Stimulated activated CD4-positive, alpha-beta T cell treated with anti-CD3 and anti-CD28 coated beads, Interleukin-2, amount 100 ng/mL, for 24 hours (primary cell): ENCODE measurements at regions not wholly inside any gene's neighbourhood (a gene's known extent, or its start where the extent isn't known, plus 50 kb on each side); places are given as distances from the start of the nearest gene placed in this dataset.

Source experiments
- DNase-seq, 2 donors: peaks; one replicate each; pipeline ENCODE4 v3.0.0-alpha.2; 2020

DNA sequence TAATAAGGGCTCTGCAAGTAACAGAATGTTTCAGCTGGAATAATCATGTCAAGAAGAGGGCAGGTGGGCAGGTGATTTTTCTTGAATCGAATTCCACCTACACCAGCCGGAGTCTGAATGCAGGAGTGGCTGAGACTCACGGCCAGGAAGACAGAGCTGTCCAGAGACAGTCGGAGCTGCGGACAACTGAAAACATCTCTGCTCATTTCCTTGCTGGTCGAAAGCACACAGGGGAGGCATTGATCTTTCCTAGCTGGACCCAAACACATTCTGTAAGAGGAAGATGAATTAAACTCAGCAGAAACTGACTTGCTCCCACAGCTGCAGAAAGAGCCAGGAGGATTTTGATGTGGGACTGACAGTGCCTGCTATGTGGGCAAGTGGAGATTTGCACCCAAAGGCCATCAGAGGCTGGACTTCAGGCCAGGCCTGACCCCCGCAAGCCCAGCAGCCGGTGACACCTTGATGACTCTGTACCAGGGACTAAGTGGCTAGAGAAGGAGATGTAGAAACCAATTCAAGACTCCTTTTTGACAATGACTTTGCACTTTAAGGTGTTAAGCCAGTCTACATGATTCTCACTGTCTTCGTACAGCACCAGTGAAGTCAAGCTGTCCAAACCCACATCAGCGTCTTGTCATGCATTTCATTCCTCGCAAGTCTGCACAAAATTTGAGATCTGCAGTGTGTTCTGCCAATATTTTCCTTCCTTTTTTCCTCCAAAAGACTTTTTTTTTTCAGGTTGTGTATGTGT lies 169.4 kb downstream of the TEX36 start:
- DNase-seq: no peak

DNA sequence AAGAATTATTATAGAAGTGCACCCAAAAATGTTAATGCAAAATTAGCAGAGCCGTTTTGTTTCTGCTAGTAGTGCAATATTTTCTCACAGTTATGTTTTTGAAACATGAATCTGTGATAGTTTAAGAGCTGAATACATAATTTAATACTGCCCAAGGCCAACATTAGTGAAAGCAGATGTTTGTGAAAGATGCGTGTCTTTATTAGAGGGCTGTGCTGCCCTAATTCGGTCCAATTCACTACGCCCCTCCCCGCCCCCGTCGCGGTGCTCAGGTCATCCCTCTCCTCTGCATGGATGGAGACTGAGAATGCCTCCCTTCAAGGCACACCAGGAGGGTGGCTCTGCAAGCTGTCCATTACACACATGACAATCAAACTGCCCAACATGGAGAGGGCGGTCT lies 172.0 kb downstream of the TEX36 start:
- DNase-seq: no peak

DNA sequence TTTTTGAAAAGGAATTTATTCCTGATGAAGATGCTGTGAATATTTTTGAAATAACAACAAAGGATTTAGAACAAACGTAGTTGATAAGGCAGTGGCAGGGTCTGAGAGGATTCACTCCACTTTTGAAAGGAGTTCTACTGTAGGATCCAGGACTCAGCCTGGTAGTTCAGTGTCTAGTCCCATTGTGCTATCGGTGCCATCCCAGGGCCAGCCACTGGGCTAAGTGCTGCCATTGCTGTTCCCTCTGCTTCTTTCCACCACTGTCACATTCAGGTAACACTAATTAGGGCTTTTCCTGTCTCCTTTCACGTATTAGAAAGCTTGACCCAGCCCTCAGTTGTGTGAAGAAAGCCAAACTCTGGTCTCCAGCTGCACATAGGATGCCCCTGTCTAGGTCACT lies 177.3 kb downstream of the TEX36 start:
- no peak for DNase-seq

DNA sequence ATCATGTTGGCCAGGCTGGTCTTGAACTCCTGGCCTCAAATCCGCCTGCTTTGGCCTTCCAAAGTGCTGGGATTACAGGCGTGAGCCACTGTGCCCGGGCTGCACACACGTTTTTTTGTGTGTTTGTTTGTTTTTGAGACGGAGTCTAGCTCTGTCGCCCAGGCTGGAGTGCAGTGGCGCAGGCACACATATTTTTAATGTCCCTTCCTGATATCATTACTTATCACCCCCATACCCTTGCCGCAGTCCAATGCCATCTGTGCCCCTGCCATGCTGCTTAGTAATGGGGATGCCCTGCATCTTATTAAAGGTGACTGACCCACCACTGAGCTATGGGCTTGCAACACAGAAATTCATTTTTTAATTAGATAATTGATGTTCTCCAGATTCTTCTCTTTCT lies 180.7 kb downstream of the TEX36 start:
- DNase-seq: no peak

DNA sequence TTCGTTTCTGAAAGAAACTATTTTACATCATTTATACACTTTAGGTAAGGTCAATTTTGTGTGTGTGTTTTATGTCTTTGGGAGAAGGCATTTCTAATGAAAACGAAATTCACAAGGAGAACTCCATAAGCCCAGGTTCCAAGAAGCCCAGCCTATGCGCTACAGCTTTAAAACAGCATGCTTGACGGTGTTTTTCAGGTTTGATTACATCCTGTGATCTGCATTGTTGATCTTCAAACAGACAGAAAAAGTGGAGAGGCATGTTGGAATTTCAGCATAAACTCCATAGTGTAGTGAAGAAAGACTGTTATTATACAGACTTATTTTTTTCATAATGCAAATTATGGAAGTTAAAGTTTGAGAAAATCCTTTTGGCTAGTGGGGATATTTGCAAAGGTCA lies 187.6 kb downstream of the TEX36 start:
- DNase-seq: no peak

DNA sequence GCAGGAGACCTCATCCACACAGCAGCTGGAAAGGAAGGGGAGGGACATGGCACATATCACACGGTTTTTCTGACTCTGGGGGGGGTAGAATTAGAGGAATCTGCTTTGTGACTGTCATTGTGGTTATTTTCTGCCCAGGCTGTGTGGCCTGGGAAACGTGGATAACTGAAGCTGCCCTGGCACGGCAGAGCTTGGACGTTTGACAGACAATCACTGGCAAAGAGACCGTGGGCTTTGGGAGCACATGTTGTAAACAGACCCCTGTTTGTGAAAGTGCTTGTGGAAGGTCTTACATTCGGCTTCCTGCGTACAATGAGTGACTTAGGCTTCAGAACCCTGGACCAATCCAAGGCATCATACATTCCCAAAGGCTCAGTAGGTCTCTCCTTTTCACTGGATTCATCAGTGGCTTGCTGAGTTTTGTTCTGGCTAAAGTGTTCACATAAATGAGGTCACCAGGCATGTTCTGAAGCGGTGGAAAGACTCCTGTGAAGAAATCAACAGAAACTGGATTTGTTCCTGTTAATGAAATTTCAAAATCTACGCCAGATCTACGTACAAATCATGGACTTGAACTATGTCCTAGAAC lies 188.2 kb downstream of the TEX36 start:
- no peak for DNase-seq

DNA sequence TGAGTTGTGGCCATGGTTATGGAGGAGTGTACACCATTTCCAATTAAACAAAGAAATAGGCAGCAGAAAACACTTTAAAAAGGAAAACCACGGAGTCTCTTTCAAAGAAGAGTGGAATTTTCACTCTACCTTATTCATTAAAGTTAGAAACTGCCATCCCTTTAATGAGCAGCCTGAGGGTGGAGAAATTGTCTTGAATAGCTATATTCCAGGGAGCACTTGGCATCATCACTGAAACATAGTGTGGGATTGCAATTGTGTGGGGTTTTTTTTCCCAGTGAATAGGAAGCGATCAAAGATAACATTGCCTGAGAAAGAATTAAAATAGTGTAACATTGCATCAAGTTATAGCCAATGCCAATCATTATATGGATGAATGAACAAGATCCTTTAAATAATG lies 191.6 kb downstream of the TEX36 start:
- no peak for DNase-seq

DNA sequence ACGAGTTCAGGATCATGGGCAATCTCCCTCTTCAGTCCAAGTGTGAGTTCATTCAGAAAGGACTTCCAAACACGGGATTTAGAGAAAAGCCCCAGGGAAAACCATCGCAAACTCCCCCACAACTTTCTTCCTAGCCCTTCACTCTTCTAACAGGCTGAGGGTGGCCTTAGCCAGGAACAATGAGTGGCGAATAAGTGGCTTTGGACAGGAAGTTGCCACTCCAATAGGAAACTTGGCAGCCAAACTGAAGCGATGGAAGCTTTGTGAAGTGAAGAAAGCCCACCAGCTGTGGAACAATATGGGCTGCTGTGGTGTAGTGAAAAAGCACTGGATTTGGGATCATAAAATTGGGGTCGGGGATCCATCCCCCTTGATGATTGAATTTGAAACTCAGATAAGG lies 193.2 kb downstream of the TEX36 start:
- no peak for DNase-seq

DNA sequence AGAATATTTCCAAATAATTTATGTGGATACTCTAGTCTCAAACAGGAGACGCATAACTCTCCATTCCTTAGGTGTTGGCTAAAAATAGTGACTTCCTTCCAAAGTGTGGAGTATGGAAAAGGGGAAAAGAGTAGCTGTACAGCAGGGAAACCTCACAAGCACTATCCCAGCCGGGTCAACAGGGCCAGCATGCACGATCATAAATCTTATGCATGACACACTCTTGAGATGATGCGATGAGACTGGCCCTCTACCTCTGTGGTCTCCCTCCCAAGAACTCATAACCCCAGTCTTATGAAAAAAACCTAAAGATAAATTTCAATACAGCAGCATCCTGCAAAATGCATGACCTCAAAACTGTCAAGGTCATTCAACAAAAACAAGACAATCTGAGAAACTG lies 197.3 kb downstream of the TEX36 start:
- DNase-seq: no peak

DNA sequence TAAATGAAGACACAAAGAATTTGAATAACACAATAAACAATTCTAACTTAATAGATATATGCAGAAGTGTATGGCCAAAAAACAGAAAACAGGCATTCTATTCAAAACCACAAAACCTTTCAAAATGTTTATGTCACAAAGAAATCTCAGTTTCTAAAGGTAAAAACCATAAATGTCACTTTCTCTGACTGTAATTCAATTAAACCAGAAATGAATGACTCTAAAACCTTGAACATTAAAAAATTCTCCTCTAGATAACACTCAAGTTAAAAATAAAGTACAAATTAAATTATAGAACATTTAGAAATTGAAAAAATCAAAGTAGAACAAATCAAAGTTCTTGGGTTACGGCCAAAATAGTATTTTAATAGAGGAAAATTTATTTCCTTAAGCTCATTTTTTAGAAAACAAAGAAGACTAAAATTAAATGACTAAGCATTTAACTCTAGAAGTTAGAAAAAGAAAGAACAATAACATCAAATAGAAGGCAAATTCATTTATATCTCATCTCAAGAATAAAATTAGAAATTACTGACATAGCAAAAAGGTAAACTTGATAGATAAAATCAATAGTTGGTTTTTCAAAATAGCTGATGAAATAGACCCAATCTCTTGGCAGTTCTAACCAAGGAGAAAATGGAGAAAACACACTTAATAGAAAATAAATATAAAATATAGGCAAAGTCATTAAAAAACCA lies 198.8 kb downstream of the TEX36 start:
- no peak for DNase-seq

DNA sequence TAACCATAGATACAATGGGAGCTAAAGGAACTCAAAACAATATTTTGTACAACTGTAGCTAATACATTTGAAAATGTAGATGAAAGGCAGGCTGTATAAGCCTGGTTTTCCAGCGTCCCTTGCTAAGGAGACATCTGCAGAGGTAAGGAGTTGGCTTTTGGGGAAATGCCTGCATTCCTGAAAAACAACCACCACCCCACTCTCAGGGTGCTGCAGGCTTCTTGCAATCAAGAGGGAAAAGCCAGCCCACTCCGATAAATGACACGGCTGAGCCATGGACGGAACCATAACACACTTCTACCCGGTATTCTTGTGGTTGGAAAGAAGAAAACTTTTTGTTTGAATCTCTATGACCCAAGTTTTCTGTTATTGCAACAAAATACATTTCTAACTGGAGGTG lies 200.3 kb downstream of the TEX36 start:
- DNase-seq: no peak

DNA sequence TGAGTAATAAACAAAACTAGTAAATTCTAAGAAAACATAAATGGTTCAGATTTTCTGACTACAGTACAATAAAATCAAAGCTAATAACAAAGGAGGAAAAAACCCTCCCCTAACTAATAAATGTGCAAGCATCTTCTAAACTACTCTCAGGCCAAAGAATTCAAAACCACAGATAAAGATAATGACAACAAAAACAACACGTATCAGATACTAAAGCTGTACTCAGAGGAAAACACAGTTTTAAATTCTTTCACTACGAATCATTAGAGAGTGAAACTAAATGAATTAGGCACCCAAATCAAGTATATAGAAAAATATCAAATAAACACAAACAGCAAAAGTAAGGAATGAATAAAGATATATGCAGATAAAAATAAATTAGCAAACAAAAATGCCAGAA lies 200.9 kb downstream of the TEX36 start:
- no peak for DNase-seq

DNA sequence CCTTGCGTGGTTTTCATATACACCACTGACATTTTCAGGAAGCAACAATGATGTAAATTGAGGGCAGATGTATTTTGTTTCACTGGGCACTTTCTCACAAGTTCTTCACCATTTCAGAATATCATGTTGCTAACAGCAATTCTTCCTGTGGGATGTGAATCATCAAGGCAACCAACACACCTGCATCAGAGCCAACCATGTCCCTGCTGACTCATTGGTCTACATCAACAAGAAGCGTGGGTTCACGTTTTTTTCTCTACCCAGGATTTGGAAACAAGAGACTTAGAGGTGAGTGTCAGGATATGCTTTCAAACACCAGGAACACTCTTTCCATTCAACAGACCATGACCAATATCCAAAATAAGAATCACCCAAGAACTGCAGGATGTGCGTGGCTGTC lies 203.9 kb downstream of the TEX36 start:
- DNase-seq: no peak

DNA sequence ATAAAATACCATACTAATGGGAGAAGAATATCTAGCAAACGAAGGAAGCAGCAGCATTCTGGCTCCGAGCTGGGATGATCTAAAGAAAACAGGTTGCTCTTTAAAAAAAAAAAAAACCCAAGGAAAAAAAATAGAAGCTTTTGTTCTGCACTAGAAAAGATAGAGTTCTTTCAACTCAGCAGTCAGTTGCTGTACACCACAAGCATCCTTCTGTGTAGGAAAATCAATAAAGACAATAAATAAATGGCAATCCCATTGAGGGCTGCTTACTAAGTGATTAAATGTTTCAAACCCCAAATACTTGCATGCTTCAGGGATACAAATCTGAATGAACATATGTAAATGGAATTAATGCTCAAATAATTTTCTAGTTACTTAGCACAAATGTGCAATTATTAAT lies 207.1 kb downstream of the TEX36 start:
- no peak for DNase-seq

DNA sequence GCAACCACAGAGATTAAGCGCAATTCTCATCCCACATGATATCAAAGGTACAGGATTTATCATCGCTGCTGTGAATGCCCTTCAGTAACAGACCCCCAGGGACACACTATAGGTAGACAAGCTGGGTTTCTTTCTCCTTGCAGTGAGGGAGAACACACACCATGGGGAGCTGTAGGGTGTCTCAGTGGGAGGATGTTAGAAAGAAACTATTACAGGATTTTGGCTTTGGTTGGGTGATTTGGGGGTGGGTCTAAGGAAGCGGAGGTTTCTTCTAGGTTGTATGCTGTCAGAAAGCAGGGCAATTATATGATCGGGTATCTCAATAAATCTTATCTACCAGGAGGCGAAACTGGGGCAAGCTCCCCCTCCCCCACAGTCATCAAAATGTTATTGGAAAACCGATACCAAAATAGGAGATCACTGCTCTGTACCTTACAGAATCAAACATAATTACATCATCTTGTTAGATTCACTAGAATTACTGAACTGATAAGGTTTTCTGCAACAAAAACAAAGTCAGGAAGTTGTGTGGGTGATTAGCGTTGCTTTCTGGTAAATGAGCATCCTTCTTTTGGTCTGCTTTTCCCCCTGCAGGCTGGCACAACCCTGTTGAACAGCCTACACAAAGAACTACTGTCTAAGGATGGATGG lies 209.7 kb downstream of the TEX36 start:
- no peak for DNase-seq

DNA sequence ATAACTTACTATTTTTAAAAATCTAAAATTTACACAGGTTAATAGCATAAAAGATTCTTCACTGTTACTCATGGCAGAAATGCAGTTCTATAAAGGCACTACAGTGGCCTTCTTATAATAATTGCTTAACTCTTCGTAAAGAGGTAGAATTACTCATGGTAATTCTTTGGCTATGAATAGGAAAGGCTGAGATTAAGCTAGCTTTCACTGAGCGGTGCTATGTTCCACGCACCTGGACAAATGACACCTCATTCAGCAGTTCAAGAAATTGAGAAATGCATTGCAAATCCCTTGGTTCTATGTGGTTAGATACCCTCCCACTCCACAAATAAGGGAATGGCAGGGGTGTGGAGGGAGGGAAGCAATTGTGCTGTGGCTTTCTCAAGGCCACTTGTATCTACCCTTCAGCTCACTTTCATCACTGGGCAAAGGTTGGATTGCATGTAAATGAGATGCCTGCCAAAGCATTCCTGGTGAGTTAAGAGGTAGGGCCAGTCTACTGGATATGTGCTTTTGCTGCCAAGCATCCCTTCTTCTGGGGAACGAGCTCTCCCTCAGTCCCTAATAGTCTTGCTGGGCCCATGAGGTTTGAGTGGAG lies 210.9 kb downstream of the TEX36 start:
- no peak for DNase-seq

DNA sequence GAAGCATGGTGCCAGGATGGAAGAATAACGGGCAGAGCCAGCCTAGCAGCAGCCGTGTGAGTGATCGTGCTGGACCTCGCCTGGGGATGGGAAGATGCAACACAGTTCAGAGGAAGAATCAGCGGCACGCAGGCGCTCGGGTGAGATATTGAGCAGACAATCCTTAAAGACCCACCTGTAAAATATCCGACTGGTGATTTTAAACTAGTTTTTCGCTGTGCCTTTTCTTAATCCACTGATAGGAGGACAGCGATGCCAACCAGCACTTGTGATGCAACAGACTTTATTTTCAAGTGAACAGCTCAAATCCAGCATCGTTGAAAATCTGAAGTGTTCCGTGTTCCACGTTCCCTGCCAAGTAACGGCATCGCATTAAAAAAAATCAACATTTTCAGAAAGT lies 214.7 kb downstream of the TEX36 start:
- no peak for DNase-seq

DNA sequence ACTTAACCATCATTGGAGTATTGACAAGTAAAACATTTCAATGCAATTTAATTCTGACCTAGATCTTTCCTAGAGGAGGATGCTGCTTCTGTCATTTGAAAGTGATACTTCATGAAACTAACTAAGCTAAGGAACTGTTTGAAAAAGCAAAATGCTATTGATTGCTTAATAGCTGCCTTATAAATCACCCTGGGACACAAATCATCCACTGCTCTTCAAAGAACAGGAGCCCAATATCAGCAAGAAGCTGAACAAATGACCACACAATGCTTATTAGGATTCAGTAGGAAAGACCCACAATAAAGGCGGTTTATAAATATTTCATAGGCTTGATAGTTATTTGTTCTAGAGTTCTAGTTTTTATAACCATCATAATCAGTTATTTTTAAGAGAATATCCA lies 216.3 kb downstream of the TEX36 start:
- no peak for DNase-seq

DNA sequence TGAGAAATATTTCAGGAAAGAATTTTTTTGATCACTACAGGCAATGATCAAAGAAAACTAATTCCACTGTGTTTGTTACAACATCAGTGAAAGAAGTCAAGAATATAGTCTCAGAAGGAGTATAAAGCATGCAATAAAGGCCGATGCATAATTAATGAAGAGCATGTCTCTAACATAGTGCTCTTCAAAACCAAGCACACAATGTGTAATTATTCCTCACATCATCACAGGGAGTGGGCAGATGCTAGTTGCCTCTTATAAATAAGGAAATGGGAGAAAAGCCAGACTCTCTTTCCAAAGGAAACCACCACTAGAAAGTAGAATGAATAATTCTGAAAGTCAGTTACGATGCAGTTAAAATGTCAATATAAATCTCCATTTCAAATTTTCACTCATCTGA lies 220.1 kb downstream of the TEX36 start:
- no peak for DNase-seq

DNA sequence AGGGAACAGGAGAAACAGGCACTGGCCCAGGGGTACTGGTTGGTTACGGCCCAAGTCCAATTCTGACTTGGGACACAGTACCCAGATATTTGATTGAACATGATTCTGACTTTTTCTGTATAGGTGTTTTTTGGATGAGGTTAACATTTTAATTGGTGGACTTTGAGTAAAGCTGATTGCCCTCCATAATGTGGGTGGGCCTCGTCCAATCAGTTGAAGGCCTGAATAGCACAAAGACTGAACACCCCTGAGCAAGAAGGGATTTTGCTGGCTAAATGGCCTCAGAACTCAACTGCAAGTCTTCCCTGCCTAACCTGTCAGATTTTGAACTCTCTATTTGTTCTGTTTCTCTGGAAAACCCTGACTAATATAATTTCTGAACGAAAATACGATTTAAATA lies 222.6 kb downstream of the TEX36 start:
- DNase-seq: no peak

DNA sequence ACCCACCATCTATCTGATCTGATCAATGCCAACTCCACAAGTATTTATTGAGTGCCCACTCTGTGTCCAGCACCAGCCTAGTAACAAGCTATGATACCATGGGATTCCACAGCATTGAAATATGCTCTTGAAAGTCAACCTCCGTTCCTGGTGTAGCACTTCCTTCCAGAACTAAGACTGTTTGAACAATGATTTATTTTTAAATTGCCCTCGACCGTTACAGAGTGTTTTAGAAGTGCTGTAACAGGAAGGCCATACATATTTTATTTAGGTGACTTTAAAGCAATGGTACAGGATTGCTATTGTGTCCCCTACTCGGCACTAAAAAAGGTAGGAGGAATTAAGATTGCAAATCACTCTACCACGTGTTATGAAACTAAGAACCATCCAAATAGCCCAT lies 225.6 kb downstream of the TEX36 start:
- DNase-seq: no peak

DNA sequence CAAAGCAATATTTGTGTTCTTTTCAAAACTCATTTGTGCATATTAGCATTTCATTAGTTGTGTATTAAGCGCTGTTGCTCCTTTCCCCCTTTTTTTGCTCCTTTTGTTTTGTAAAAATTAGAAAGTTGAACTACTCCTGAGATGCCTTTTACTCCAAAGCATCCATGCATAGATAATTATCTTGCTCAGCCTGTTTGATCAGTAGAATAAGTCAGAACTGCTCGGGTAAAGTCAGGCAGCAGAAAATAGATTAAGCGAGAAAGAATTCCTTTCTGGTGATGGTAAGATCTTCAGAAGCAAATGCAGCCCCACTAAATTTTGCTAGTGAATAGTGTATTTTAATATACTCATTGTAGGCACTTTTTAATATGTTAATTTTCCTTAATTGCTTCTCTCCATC lies 227.1 kb downstream of the TEX36 start:
- no peak for DNase-seq

DNA sequence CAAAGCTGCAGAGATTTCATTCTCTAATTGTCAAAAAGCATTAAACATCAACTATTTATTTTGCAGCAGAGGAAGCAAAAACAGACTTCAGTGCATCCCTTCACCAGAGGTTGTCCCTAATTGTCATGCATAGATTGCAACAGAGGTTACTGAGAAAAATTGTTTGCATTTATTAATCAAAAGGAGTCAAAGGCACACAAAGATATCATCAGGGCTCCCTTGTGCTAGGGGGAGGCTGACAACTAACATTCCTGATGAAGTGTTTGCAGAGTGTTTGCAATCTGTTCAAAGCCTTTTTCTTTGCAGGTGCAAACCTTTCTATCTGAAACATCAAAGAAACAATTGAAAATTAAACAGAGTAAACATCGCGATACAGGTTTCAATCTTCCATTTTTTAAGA lies 227.5 kb downstream of the TEX36 start:
- no peak for DNase-seq

DNA sequence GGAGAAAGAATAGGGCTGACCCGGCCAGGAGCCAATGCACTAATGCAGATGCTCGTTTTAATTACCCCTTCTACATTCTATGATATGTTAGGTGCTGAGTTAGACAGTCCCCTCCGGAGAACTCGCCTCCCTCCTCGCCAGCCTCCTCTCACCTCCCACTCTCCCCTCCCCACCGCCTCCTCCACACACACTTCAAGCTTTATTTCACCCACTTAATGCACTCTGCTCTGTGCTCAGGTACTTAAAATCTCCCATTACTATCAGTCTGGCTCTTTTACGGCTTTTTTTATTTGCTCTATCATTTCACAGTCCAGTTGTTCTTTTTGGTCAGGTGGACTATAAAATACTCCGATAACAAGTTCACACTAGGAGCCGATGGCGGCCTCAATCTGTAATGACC lies 231.6 kb downstream of the TEX36 start:
- no peak for DNase-seq
